Vagina (tissue), 2 donors: ENCODE measurements at regions not wholly inside any gene's neighbourhood (a gene's known extent, or its start where the extent isn't known, plus 50 kb on each side); places are given as distances from the start of the nearest gene placed in this dataset.

Source experiments
- DNase-seq, 2 donors: peaks; one replicate each; pipeline ENCODE4 v3.0.0-alpha.2; 2017; ENCODE audit errors: extremely low spot score in 2 of 2
- H3K27ac ChIP-seq: fragments of 200-600 bp; sonication (generic); one replicate; pipeline ENCODE4 v1.5.1; 2019
- H3K27me3 ChIP-seq: fragments of 200-600 bp; sonication (generic); one replicate; pipeline ENCODE4 v1.5.1; 2019
- H3K36me3 ChIP-seq, 2 donors: fragments of 200-600 bp; sonication (generic); one replicate each; pipeline ENCODE4 v1.5.1; 2017 to 2019
- H3K4me1 ChIP-seq: fragments of 200-600 bp; sonication (generic); one replicate; pipeline ENCODE4 v1.5.1; 2019
- H3K4me3 ChIP-seq, 2 donors: fragments of 200-600 bp; sonication (generic); 1 replicate in 1 of 2; 2 replicates in 1 of 2; pipeline ENCODE4 v1.5.1; 2016 to 2019
- H3K9me3 ChIP-seq: fragments of 200-600 bp; sonication (generic); one replicate; pipeline ENCODE4 v1.5.1; 2019
- CTCF ChIP-seq, 3 experiments: fragments of 450-650 bp in 2 of 3; fragments of 200-600 bp in 1 of 3; sonication (generic) in 1 of 3; IDR thresholded peaks; one replicate each; pipeline ENCODE4 v1.5.1; 2017 to 2019; ENCODE audit warnings: antibody characterized with exemption in 3 of 3, mild to moderate bottlenecking in 2 of 3, moderate library complexity in 2 of 3
- POLR2A ChIP-seq, 2 donors: fragments of 450-650 bp; IDR thresholded peaks; one replicate each; pipeline ENCODE4 v1.6.1; 2017; ENCODE audit warnings: antibody characterized with exemption in 2 of 2, mild to moderate bottlenecking in 2 of 2, moderate library complexity in 2 of 2
- POLR2AphosphoS5 ChIP-seq, 2 donors: sonication (generic); formaldehyde crosslinking; IDR thresholded peaks; one replicate each; pipeline ENCODE4 v1.9.0; 2017; ENCODE audit warnings: antibody characterized with exemption in 2 of 2, mild to moderate bottlenecking in 2 of 2, low read depth in 1 of 2; ENCODE audit not compliant: insufficient read depth in 1 of 2
- intact Hi-C: fragments of 100-400 bp; cut with DNase I; formaldehyde crosslinking; loops from one replicate; pipeline ENCODE4 v1.15.1; 2023

- intact Hi-C loops: no loop called here
- Histone ChIP-seq H3K36me3 (no peaks in the 10 kb centered on the region), H3K27me3 (no peaks in the 10 kb centered on the region), H3K4me3 (no peak overlapping the region), H3K9me3 (no peaks in the 10 kb centered on the region), H3K27ac (no peak overlapping the region), H3K4me1 (no peaks in the 10 kb centered on the region)
- no peak for TF ChIP-seq CTCF (IDR thresholded peaks at IDR 0.05)
- TF ChIP-seq POLR2AphosphoS5 (IDR thresholded peaks at IDR 0.05; ENCODE audit: insufficient read depth in 1 of 2, low read depth in 1 of 2): no peak
- TF ChIP-seq POLR2A (IDR thresholded peaks at IDR 0.05): no peak
- DNase-seq: peak in 1 of 2 donors; percentile 44
Measured at GRCh38 chr1:29782846-29783507, 546.7 kb downstream of the PTPRU start.

GRCh38 chr1:29779146-29779545, 542.8 kb downstream of the PTPRU start:
- intact Hi-C loops: no loop called here
- H3K27ac ChIP-seq: no peak overlapping the region
- TF ChIP-seq CTCF (IDR thresholded peaks at IDR 0.05) (no peak), POLR2AphosphoS5 (IDR thresholded peaks at IDR 0.05; ENCODE audit: insufficient read depth in 1 of 2, low read depth in 1 of 2) (no peak), POLR2A (IDR thresholded peaks at IDR 0.05) (no peak)
- no peaks in the 10 kb centered on the region for H3K36me3 ChIP-seq
- no peaks in the 10 kb centered on the region for H3K27me3 ChIP-seq
- H3K9me3 ChIP-seq: no peaks in the 10 kb centered on the region
- H3K4me3 ChIP-seq: no peak overlapping the region
- H3K4me1 ChIP-seq: no peaks in the 10 kb centered on the region
- peak in 1 of 2 donors; percentile 64 for DNase-seq

DNA sequence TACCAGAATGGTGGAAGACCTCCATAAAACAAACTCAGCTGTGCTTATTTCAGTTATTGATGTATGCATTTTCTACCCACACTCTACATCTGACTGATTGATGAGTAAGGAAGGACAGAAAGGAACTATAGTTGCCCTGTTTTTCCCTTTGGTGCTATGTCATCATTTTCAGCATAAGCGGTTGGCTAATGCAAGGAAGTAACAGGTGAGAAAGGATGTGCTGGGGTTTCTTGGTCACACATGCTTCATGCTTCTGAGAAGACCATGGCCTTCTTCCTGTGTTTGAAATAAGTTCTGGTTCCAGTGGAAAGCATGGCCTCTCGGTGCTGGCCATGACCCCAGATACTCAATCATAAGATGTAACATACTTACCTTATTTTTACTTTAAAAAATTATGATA, 541.2 kb downstream of the PTPRU start:
- Histone ChIP-seq H3K9me3 (no peaks in the 10 kb centered on the region), H3K27ac (no peak overlapping the region), H3K36me3 (no peaks in the 10 kb centered on the region), H3K27me3 (no peaks in the 10 kb centered on the region), H3K4me1 (no peaks in the 10 kb centered on the region), H3K4me3 (no peak overlapping the region)
- intact Hi-C loops: no loop called here
- DNase-seq: no peak
- TF ChIP-seq CTCF (IDR thresholded peaks at IDR 0.05) (no peak), POLR2AphosphoS5 (IDR thresholded peaks at IDR 0.05; ENCODE audit: insufficient read depth in 1 of 2, low read depth in 1 of 2) (no peak), POLR2A (IDR thresholded peaks at IDR 0.05) (no peak)

DNA sequence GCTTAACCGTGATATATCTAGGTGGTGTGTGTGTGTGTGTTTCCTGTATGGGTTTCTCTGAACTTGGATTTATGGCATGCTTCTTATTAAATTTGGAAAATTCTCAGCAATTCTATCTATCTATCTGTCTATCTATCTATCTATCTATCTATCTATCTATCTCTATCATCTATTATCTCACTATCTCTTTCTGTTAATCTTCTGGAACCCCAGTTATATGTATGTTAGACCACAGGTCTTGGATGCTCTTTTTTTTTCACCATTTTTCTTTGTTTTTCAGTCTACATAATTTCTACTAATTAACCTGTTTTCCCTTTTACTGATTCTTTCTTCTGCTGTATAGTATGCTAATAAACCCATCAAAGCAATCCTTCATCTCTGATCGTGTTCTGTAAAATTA, 538.0 kb downstream of the PTPRU start:
- H3K4me3 ChIP-seq: no peak overlapping the region
- intact Hi-C loops: no loop called here
- no peaks in the 10 kb centered on the region for H3K27me3 ChIP-seq
- H3K4me1 ChIP-seq: no peaks in the 10 kb centered on the region
- TF ChIP-seq CTCF (IDR thresholded peaks at IDR 0.05) (no peak), POLR2AphosphoS5 (IDR thresholded peaks at IDR 0.05; ENCODE audit: insufficient read depth in 1 of 2, low read depth in 1 of 2) (no peak), POLR2A (IDR thresholded peaks at IDR 0.05) (no peak)
- H3K9me3 ChIP-seq: no peaks in the 10 kb centered on the region
- no peak overlapping the region for H3K27ac ChIP-seq
- DNase-seq: no peak
- no peaks in the 10 kb centered on the region for H3K36me3 ChIP-seq

DNA sequence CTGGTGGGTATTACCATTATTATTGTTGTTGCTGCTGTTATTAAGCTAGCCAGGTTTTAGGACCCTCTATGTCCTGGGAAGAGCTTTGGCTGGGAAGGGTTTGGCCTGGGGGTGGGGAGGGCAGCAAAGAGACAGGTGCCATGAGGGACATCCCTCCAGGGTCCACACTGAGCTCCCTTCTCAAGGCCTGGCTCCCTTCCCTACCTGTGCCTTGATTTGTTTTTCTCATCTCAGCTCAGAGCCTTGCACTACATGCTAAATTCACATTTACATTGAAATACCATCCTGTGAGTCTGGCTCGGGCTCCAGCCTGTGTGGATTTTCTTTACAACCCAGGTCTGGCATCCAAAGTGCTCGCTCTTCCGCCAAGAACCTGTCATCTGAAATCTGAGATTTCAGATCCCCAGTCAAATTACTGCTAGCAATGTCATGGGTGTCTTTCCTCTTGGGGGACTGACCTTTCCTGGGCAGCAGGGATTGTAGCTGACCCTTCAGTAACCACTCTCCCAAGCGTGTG, 536.3 kb downstream of the PTPRU start:
- Histone ChIP-seq H3K4me1 (no peaks in the 10 kb centered on the region), H3K27ac (no peak overlapping the region), H3K4me3 (no peak overlapping the region), H3K27me3 (no peaks in the 10 kb centered on the region), H3K36me3 (no peaks in the 10 kb centered on the region), H3K9me3 (no peaks in the 10 kb centered on the region)
- peak in 1 of 2 donors; percentile 32 for DNase-seq
- TF ChIP-seq POLR2AphosphoS5 (IDR thresholded peaks at IDR 0.05; ENCODE audit: insufficient read depth in 1 of 2, low read depth in 1 of 2) (no peak), POLR2A (IDR thresholded peaks at IDR 0.05) (no peak), CTCF (IDR thresholded peaks at IDR 0.05) (no peak)
- intact Hi-C loops: no loop called here
